KOPT-K1 (cell line): ENCODE measurements at regions not wholly inside any gene's neighbourhood (a gene's known extent, or its start where the extent isn't known, plus 50 kb on each side); places are given as distances from the start of the nearest gene placed in this dataset.

ENCODE experiments used
- H3K27ac ChIP-seq: fragments of 200-600 bp; sonication (generic); 2 replicates; pipeline ENCODE4 v1.5.1; 2016; ENCODE audit warnings: antibody characterized with exemption, mild to moderate bottlenecking, low read depth, low read length; ENCODE audit not compliant: poor library complexity, severe bottlenecking
- H3K36me3 ChIP-seq: fragments of 200-600 bp; sonication (generic); 2 replicates; pipeline ENCODE4 v1.5.1; 2017; ENCODE audit warnings: antibody characterized with exemption, mild to moderate bottlenecking, low read length, moderate library complexity; ENCODE audit not compliant: insufficient read depth
- H3K9me3 ChIP-seq: fragments of 200-600 bp; sonication (generic); 2 replicates; pipeline ENCODE4 v1.5.1; 2017; ENCODE audit warnings: antibody characterized with exemption, low read length, mild to moderate bottlenecking; ENCODE audit not compliant: insufficient read depth, poor library complexity, severe bottlenecking

- no peaks in the 10 kb centered on the region for H3K36me3 ChIP-seq
- H3K9me3 ChIP-seq: no peaks in the 10 kb centered on the region
- H3K27ac ChIP-seq: no peak overlapping the region
These were observed 95.5 kb upstream of the KCNK12 start for GRCh38 chr2:47666332-47666731.

GRCh38 chr2:47664817-47665216 lies 94.0 kb upstream of the KCNK12 start:
- no peak overlapping the region for H3K27ac ChIP-seq
- no peaks in the 10 kb centered on the region for H3K9me3 ChIP-seq
- no peaks in the 10 kb centered on the region for H3K36me3 ChIP-seq

- Histone ChIP-seq H3K27ac (no peak overlapping the region), H3K9me3 (no peaks in the 10 kb centered on the region), H3K36me3 (no peaks in the 10 kb centered on the region)
These were observed 91.8 kb upstream of the KCNK12 start for GRCh38 chr2:47662552-47662951.

GRCh38 chr2:47661310-47661709 lies 90.5 kb upstream of the KCNK12 start:
- H3K36me3 ChIP-seq: no peaks in the 10 kb centered on the region
- no peaks in the 10 kb centered on the region for H3K9me3 ChIP-seq
- no peak overlapping the region for H3K27ac ChIP-seq

GRCh38 chr2:47660168-47660567 lies 89.4 kb upstream of the KCNK12 start:
- no peaks in the 10 kb centered on the region for H3K9me3 ChIP-seq
- no peak overlapping the region for H3K27ac ChIP-seq
- H3K36me3 ChIP-seq: no peaks in the 10 kb centered on the region

- H3K27ac ChIP-seq: no peak overlapping the region
- no peaks in the 10 kb centered on the region for H3K9me3 ChIP-seq
- H3K36me3 ChIP-seq: no peaks in the 10 kb centered on the region
These were observed 88.0 kb upstream of the KCNK12 start for GRCh38 chr2:47658646-47659320.

- no peaks in the 10 kb centered on the region for H3K36me3 ChIP-seq
- H3K27ac ChIP-seq: no peak overlapping the region
- H3K9me3 ChIP-seq: no peaks in the 10 kb centered on the region
These were observed 87.2 kb upstream of the KCNK12 start for GRCh38 chr2:47657886-47658489.

- Histone ChIP-seq H3K36me3 (no peaks in the 10 kb centered on the region), H3K27ac (no peak overlapping the region), H3K9me3 (no peaks in the 10 kb centered on the region)
These were observed 86.2 kb upstream of the KCNK12 start for GRCh38 chr2:47656715-47657600.

- Histone ChIP-seq H3K27ac (no peak overlapping the region), H3K36me3 (no peaks in the 10 kb centered on the region), H3K9me3 (no peaks in the 10 kb centered on the region)
These were observed 84.7 kb upstream of the KCNK12 start for GRCh38 chr2:47655563-47655880.

GRCh38 chr2:47654790-47655562 lies 84.2 kb upstream of the KCNK12 start:
- no peaks in the 10 kb centered on the region for H3K36me3 ChIP-seq
- H3K27ac ChIP-seq: no peak overlapping the region
- H3K9me3 ChIP-seq: no peaks in the 10 kb centered on the region

- Histone ChIP-seq H3K9me3 (no peaks in the 10 kb centered on the region), H3K36me3 (no peaks in the 10 kb centered on the region), H3K27ac (no peak overlapping the region)
These were observed 83.4 kb upstream of the KCNK12 start for GRCh38 chr2:47653902-47654789.

- no peak overlapping the region for H3K27ac ChIP-seq
- no peaks in the 10 kb centered on the region for H3K36me3 ChIP-seq
- H3K9me3 ChIP-seq: no peaks in the 10 kb centered on the region
These were observed 82.3 kb upstream of the KCNK12 start for GRCh38 chr2:47653036-47653435.

- Histone ChIP-seq H3K27ac (no peak overlapping the region), H3K36me3 (no peaks in the 10 kb centered on the region), H3K9me3 (no peaks in the 10 kb centered on the region)
These were observed 81.4 kb upstream of the KCNK12 start for GRCh38 chr2:47652061-47652690.

GRCh38 chr2:47651296-47651695 lies 80.5 kb upstream of the KCNK12 start:
- Histone ChIP-seq H3K9me3 (no peaks in the 10 kb centered on the region), H3K36me3 (no peaks in the 10 kb centered on the region), H3K27ac (no peak overlapping the region)
